NCI-H345 treated with DMSO at 0.1 percent for 48 hours (cell line): ENCODE measurements at regions not wholly inside any gene's neighbourhood (a gene's known extent, or its start where the extent isn't known, plus 50 kb on each side); places are given as distances from the start of the nearest gene placed in this dataset.
"Not testable (repeated sequence)": the region's sequence is repeated elsewhere in the genome, so short reads cannot be mapped to it uniquely, and the experiment has no call there.

Source experiments
- DNase-seq: peaks from one replicate; lab custom pipeline; 2025; ENCODE audit not compliant: unreplicated experiment; lab: John Stamatoyannopoulos, UW

GRCh38 chr17:21550031-21550430 lies 142.3 kb upstream of the KCNJ18 start:
- DNase-seq: not testable (repeated sequence)

GRCh38 chr17:21551081-21551881 lies 141.0 kb upstream of the KCNJ18 start:
- DNase-seq: peak; percentile 22

GRCh38 chr17:21558921-21559320 lies 133.4 kb upstream of the KCNJ18 start:
- DNase-seq: not testable (repeated sequence)

GRCh38 chr17:21564262-21564661 lies 128.1 kb upstream of the KCNJ18 start:
- no peak for DNase-seq

- DNase-seq: not testable (repeated sequence)
These were observed 127.6 kb upstream of the KCNJ18 start for GRCh38 chr17:21564757-21565156.

GRCh38 chr17:21570427-21570826 lies 121.9 kb upstream of the KCNJ18 start:
- DNase-seq: not testable (repeated sequence)

GRCh38 chr17:21572148-21572547 lies 120.2 kb upstream of the KCNJ18 start:
- not testable (repeated sequence) for DNase-seq

- not testable (repeated sequence) for DNase-seq
These were observed 118.9 kb upstream of the KCNJ18 start for GRCh38 chr17:21573271-21573960.

GRCh38 chr17:21573961-21574610 lies 118.2 kb upstream of the KCNJ18 start:
- DNase-seq: no peak

GRCh38 chr17:21574611-21575255 lies 117.6 kb upstream of the KCNJ18 start:
- not testable (repeated sequence) for DNase-seq

- DNase-seq: not testable (repeated sequence)
These were observed 113.5 kb upstream of the KCNJ18 start for GRCh38 chr17:21578783-21579182.

- no peak for DNase-seq
These were observed 99.5 kb upstream of the KCNJ18 start for GRCh38 chr17:21592774-21593173.

- DNase-seq: not testable (repeated sequence)
These were observed 98.7 kb upstream of the KCNJ18 start for GRCh38 chr17:21593452-21594105.

GRCh38 chr17:21595086-21595485 lies 97.2 kb upstream of the KCNJ18 start:
- DNase-seq: no peak

GRCh38 chr17:21602176-21602575 lies 90.1 kb upstream of the KCNJ18 start:
- DNase-seq: no peak

- DNase-seq: not testable (repeated sequence)
These were observed 89.0 kb upstream of the KCNJ18 start for GRCh38 chr17:21603292-21603691.

GRCh38 chr17:21611443-21611842 lies 80.9 kb upstream of the KCNJ18 start:
- not testable (repeated sequence) for DNase-seq

GRCh38 chr17:21612123-21613070 lies 79.9 kb upstream of the KCNJ18 start:
- not testable (repeated sequence) for DNase-seq

- no peak for DNase-seq
These were observed 79.3 kb upstream of the KCNJ18 start for GRCh38 chr17:21613071-21613429.

- DNase-seq: not testable (repeated sequence)
These were observed 65.3 kb upstream of the KCNJ18 start for GRCh38 chr17:21626987-21627386.
